ENCODE measurements at regions not wholly inside any gene's neighbourhood (a gene's known extent, or its start where the extent isn't known, plus 50 kb on each side); places are given as distances from the start of the nearest gene placed in this dataset.

DNA sequence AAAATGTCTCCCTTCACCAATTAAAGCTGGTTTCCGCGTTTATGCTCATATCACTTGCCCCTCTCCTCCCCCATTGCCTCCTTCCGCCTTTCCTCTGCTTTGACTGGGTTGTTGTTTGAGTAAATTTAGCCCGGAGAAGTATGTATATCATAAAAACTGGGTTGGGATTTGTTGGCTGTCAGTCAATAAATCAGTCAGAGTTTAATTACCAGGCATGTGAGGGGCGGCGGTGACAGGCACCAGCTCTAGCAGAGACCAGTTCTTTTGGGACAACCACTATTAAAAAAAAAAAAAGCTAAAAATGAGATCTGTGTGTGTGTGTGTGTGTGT, 382.4 kb upstream of the SMIM21 start:
- TF ChIP-seq, protein P1, sequence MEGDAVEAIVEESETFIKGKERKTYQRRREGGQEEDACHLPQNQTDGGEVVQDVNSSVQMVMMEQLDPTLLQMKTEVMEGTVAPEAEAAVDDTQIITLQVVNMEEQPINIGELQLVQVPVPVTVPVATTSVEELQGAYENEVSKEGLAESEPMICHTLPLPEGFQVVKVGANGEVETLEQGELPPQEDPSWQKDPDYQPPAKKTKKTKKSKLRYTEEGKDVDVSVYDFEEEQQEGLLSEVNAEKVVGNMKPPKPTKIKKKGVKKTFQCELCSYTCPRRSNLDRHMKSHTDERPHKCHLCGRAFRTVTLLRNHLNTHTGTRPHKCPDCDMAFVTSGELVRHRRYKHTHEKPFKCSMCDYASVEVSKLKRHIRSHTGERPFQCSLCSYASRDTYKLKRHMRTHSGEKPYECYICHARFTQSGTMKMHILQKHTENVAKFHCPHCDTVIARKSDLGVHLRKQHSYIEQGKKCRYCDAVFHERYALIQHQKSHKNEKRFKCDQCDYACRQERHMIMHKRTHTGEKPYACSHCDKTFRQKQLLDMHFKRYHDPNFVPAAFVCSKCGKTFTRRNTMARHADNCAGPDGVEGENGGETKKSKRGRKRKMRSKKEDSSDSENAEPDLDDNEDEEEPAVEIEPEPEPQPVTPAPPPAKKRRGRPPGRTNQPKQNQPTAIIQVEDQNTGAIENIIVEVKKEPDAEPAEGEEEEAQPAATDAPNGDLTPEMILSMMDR (IDR thresholded peaks at IDR 0.05 in 4 of 5, conservative IDR thresholded peaks at IDR 0.05 in 1 of 5), result no peak
- no peak for TF ChIP-seq POLR2A (IDR thresholded peaks at IDR 0.05)
